GM21367 (cell line): ENCODE measurements at regions not wholly inside any gene's neighbourhood (a gene's known extent, or its start where the extent isn't known, plus 50 kb on each side); places are given as distances from the start of the nearest gene placed in this dataset.
"Not testable (repeated sequence)": the region's sequence is repeated elsewhere in the genome, so short reads cannot be mapped to it uniquely, and the experiment has no call there.

Experiments
- ATAC-seq: cut with Tn5 transposase; IDR thresholded peaks from one replicate; pipeline ENCODE4 v1.9.1; 2021; ENCODE audit not compliant: unreplicated experiment

DNA sequence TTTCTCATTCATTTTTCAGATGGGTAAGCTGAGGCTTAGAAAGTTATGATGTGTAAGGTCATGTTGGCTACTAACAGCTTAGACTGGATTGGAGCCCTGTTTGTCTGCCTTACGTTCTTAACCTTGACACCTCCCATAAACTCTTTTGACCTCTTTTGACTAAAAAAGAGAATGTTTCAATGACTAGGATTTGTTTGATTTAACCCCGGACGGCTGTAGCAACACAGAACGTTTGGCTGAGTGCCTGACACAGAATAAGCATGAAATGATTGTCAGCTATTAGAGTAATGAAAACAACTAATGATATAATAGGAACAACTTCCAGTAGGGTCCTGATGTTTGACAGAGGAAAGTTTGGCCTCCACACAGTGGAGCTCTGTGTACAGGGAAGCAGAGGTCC is 83.3 kb upstream of the PDZD8 start:
- ATAC-seq, result no peak

DNA sequence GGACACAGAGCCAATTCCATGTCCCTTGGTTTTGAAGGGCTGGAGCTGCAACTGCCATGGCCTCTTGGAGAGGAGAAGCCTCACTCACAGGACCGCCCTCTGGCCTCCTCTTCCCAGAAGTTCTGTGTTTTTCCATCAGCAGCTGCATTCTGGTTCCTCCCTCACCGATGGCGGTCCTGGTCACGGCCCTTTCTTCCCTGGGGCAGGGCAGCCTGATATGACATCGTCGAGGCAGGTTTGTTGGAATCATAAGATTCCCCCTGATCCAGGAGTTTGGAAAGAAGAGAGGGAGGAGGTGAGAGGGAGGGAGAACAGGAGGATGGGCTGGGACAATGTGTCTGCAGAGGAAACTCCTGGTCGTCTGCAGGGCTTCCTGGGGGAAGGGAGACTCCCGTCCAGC is 82.7 kb upstream of the PDZD8 start:
- no peak for ATAC-seq

DNA sequence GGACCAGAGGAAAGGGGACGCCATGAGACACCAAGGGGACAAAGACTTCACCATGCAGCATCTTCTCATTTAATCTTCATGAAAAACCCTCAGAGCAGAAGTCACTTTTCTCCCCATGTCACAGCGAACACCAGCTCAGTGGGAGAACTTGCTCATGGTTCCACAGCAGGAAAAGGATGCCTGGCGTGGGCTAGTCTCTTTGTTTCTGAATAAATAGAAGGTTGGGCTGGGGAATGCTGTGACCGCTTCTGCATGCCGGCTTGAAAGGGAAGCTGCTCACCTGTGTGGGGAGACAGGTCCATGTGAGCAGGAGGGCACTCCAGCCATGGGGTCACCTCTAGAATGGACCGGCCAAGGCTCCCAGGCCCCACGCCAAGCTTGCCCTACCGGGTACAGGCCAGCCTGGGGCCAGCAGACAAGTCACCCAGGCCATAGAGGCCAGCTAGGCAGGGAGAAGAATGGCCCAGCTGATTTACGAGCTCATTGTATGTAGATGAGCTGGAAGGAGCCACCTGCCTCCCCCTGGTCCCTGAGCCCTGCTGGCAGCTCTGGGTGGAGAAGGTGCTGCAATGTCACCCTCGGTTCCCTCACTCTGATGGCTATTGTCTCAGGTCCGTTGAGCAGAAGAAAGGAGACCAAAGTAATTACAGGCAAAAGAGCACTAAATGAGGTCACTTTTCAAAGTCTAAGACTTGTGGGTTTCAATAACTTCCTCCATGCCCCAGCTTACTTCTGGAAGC is 82.0 kb upstream of the PDZD8 start:
- no peak for ATAC-seq

DNA sequence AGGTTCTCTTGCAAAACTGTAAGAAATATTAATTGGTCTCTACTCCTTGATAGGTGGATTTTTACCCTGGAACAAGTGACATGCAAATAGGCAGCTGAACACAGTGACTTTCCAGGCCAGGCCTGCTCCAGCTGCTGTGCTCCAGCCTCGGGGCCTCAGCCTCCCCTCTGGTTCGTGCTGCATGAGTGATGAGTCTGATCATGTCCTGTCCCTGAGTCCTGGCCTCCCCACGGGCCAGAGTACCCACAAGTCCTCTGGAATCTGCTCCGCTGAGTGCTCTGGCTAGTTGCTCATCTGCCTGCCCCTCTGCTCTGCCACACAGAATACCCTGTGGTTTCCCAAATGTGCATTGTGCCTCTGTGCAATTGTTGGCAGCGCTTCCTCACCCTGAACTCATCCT is 80.1 kb upstream of the PDZD8 start:
- ATAC-seq, result no peak

DNA sequence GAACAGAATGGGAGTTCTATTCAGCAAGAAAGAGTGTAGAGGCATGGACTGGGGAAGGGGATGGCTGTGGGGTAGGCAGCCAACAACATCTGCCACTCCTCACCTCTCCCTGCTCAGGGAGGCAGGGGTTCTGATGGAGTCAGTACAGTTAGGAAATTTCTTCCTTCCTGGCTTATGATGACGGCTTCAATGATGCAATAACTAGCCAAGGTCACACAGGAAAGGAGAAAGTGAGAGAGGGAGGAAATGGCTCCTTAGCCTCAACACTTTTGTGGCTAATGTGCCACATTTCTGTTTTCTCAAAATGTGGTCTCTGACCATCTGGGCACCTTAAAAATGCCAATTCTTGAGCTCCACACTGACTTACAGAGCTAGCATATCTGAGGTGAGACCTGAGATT is 79.3 kb upstream of the PDZD8 start:
- ATAC-seq, result no peak

DNA sequence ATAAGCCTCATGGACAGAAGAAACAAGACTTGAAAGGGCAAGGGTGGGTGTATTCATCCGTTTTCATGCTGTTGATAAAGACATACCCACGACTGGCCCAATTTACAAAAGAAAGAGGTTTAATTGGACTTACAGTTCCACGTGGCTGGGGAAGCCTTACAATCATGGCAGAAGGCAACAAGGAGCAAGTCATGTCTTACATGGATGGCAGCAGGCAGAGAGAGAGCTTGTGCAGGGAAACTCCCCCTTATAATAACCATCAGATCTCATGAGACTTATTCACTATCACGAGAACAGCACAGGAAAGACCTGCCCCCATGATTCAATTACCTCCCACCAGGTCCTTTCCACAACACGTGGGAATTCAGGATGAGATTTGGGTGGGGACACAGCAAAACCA is 78.2 kb upstream of the PDZD8 start:
- not testable (repeated sequence) for ATAC-seq

DNA sequence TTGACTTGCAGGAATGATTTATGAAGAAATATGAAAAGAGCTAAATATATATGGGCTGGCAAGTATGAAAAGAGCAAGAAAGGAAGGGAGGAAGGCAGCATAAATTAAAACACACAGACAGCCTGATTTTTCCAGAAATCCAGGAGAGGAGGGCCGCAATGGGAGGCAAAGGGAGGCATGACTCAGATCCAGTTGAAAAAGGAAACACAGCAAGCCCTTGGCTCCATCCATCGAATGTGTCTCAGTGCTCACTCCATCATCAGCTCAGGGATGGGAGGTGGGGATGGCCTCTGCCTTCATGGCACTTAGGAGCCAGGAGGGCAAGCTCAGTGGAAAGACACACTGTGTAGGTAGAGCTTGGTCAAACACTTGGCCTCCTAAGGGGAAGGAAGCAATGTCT is 75.7 kb upstream of the PDZD8 start:
- no peak for ATAC-seq

DNA sequence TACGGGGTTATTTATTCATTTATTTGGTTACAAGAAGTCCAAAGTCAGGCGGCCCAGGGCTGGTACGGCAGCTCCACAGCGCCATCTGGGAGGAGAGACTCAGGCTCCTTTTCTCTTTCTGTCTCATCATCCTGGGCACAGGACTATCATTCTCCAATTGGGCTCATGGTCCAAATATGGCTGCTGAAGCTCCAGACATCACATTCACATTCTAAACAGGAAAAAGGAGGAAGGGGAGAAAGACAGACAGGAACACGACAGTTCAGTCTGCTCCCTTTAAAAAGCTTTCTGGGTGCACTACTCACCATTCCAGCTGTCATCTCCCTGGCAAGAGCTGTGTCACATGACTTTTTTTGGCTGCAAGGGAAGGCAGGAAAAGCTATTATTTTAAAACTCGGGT is 74.4 kb upstream of the PDZD8 start:
- no peak for ATAC-seq

DNA sequence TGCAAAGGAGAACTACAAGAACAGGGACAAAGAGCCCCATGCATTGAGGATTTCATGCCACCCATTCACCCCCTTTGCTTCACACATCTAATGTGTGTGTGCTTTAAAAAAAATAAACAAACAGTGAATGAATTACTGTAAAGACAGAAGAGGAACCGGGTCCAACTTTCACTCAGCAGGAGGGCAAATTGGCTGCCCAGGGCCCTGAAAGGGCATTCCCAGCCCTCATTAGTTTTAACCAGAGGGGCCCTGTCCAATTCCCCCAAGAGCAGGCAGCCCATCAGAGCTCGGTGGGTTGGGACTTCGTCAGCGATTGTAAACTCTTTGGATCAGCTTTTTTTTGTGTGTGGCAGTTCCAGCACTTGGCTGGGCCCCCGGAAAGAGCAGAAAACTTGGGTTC is 73.6 kb upstream of the PDZD8 start:
- ATAC-seq, result no peak

DNA sequence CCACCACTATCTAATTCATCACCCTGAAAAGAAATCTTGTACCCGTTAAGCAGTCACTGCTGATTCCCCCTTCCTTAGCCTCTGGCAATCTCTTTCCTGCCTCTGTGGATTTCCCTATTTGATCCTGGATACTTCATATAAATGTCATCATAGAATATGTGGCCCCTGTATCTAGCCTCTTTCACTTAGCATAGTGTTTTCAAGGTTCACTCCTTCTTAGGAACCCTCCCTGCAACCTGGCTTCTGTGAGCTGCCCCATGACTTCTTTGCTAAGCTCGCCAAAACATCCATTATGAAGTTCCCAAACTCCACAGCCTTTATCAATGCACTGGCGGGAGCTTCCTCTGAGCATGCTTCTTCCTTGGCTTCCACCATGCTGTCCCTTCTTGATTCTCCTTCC is 70.8 kb upstream of the PDZD8 start:
- no peak for ATAC-seq

DNA sequence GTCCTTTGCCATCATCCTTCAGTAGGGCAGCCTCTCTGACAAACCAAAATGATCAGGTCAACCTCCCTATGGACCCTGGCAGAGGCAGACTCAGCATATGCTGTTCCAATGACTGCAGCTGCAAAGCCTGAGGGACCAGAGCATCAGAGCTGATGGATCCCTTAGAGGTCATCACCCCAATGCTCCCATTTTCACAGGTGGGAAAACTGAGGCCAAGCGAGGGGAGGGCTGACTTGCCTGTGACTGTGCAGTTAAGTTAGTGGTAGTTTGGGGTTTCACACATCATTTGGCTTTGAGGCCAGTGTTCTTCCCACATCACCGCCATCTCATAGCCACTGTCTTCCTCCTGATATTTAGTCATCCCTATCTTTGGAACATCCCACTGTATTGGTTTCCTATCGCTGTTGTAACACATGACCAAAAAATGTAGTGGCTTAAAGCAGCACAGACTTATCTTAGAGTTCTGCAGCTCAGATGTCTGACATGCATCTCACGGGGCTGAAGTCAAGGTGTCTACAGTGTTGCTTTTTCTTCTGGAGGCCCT is 69.3 kb upstream of the PDZD8 start:
- ATAC-seq, result no peak

DNA sequence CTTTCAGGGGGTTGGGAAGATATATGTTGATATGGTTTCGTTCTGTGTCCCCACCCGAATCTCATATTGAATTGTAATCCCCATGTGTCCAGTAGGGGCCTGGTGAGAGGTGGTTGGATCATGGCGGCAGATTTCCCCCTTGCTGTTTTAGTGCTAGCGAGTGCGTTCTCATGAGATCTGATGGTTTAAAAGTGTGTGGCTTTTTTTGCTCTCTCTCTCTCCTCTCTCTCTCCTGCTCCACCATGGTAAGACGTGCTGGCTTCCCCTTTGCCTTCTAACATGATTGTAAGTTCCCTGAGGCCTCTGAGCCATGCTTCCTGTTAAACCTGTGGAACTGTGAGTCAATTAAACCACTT is 68.4 kb upstream of the PDZD8 start:
- no peak for ATAC-seq

DNA sequence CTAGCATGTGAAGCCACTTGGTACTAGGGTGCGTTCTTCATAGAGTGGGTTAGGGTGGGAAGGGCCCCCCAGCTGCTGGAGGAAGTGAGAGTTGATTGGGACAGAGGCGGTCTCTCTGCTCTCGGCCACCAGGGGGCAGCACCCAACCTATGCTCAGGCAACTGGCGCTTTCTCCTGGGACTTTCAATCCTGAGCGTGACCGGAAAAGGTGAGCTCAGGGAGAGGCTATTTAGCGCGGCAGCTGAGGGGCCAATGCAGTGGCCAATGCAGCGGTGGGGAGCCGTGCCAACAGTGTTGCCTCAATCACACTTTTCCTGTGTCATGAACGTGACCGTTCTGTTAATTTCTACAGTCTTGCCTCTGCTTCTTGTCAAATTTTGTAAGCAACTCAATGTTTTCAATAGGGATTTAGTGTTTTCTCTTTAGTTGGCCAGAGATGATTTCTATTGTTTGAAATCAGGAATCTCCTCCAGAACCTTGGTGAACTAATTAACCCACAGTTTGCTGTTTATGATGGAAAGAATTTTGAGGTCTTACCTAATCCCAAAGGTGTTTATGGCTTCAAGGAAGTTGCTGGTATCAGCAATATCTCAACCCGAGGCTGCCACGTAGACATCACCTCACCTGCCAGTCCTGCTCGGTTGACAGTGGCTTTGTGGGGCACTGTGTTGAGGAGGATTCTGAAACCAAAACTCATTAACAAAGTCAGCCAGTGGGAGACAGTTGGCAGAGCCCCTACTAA is 67.9 kb upstream of the PDZD8 start:
- ATAC-seq, result peak; percentile 87

DNA sequence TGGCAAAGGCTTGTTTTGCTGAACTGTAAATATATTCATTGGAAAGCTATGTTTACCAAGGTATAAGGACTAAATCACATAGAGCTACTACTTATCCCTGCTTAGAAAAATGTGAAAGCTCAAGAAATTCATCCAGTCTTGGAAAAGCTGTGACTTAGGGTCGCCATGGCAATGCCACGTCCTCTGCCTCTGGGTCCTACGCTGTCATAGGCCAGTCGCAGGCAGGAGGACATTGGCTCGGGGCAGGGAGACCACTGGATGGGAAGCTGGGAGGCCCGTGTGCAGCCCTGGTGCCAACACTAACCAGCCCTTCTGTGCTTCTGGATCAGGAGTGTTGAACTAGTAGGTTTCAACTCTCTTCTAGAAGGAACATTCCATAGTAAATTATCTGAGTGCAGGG is 67.3 kb upstream of the PDZD8 start:
- ATAC-seq, result no peak

DNA sequence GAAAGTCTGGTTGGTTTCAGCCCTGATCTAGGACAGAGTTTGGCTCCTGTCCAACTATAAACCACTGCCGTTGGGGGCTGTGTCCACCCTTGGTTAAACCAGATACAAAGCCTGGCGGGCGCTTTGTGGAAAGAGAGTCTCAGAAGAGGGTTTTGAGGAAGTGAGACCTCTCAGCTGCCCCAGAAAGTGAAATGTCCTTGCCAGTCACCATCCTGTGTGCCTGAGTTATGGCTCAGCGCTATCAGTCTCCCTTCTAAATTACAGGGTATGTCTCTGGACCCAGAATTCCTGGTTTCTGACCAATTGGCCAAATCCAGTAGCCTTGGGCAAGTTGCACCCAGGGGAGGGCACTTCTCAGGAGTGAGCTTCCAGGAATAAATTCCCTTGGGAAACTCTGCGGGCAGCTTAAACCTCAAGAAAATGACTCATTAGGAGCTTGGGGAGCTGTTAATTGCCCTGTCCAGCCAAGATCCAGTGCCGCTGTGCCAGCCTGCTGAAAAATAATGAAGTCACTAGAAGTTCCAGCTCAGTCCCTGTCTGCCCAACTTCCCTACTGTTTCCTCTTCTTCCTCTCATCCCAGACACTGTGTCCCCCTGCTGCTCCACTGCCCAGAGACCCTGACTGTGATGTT is 66.7 kb upstream of the PDZD8 start:
- peak; percentile 54 for ATAC-seq

DNA sequence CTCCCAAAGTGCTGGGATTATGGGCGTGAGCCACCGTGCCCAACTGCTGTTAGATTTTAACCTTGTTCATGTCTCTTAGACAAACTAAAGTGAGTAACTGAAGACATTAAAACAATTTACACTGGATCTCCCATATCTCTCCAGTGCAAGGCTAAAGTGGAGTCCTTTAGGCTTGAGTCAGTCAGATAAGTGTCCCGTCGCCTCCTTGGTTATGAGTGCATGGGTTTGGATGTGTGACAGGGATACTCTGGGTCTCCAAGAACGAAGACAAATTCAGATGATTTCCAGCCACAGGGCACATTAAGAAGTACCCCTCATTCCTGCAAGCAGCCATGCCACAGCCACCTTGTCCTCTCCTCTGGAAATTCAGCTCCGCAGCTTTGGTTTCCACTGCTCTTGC is 66.1 kb upstream of the PDZD8 start:
- no peak for ATAC-seq

DNA sequence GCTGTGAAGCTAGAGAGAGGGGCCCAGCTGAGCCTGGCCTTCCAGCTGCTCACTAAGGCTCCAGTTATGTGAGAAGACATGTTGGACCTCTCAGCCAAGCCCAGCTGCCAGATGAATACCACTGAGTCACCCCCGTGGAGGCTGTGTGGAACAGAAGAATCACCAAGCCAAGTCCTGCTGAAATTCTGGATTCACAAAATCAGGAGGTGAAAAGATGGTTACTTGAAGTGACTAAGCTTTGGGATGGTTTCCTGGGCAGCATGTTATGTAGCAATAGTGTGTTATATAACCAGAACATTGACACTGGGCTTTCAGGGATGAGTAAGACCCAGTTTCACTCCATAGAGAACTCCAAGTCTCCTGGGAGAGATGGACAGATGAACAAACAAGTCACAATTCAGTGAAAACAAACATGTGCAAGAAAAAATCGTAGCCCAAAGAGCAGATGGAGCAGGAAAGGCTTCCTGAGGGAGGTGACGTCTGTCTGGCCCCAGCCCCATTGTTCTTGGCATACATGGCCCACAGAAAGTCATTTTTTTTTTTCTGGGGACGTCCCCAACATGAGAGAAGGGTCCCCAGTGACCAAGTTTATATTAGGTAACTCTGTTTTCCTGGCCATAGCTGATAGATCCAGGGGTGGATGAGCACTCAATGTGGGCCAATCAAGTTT is 64.1 kb upstream of the PDZD8 start:
- no peak for ATAC-seq

DNA sequence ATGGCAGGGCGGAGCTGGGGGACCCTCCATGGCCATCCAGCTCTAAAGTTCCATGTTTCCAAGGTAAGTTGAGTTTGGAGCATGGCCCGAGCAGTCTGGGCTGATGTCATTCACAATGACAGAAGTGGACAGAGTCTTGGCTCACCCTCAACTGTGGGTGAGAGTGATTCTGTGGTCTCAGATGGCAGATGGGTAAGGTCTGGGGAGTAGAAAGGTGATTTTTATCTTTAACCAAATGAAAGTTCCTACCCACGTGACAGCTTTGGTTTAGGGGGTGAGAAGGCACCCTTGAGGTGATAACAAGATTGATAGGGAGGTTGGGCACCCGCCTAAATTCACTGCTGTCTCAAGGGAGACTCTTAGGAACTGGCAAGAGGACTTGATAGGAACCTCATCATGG is 57.6 kb upstream of the PDZD8 start:
- ATAC-seq, result no peak

DNA sequence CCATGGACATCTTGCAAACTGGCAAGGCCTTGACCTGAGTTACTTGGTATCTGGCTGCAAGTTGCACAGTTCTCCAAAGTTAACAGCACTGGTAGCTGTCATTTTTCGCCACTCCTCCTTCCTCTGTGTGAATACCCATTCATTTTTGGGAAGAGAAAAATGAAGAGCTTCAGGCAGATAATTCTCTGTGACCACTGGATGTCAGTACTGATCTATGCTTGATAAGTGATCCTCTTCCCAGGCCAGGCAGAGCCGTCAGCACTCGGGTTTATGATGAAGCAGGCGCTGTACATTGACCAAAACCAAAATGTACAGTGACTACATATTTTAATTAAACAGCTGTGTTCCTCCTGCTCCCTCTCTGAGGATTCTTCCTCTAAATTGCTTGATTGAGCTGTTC is 55.9 kb upstream of the PDZD8 start:
- ATAC-seq, result no peak

DNA sequence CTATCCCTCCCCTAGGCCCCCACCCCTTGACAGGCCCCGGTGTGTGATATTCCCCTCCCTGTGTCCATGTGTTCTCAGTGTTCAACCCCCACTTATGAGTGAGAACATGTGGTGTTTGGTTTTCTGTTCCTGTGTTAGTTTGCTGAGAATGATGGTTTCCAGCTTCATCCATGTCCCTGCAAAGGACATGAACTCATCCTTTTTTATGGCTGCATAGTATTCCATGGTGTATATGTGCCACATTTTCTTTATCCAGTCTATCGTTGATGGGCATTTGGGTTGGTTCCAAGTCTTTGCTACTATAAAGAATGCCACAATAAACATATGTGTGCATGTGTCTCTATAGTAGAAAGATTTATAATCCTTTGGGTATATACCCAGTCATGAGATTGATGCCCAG is 55.3 kb upstream of the PDZD8 start:
- not testable (repeated sequence) for ATAC-seq

DNA sequence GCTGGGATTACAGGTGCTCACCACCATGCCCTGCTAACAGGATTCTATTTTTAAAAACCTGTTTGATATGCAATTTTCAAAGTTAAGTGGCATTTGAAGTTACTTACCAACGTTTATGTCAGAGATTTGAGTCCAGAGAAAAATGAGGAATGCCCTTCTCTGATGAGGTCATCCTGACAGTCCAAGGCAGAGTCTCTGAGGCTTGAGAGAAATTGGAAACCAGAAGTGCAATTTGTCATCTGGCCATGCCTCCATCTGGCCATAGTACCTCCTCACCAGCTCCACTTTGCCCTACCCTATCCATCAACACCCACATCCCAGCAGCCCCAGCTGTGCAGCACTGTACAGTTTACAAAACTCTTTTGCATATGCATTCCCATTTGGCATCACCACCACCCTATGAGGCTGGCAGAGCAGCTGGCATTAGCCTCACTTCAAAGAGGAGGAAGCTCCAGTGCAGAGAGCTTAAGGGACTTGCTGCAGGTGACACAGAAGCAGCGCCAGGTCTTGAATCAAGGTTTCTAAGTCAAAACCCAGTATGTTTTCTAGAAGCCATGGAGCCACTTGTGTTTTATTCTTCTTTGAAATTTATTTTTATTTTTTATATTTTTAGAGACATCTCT is 54.5 kb upstream of the PDZD8 start:
- ATAC-seq, result no peak
